ENCODE measurements at regions not wholly inside any gene's neighbourhood (a gene's known extent, or its start where the extent isn't known, plus 50 kb on each side); places are given as distances from the start of the nearest gene placed in this dataset.

GRCh38 chr12:93944911-93945310 is 203.5 kb upstream of the PLXNC1 start:
- no peak overlapping the region for H3K4me3 ChIP-seq (replicated peaks; ENCODE audit: low read depth, low read length)
- H3K36me3 ChIP-seq (ENCODE audit: control insufficient read depth, insufficient read depth, low read length) = no peaks in the 10 kb centered on the region
- H3K27me3 ChIP-seq (replicated peaks; ENCODE audit: control insufficient read depth, insufficient read depth, low read length) = no peaks in the 10 kb centered on the region; the same call in 1 of the 2 replicates
- no peak for DNase-seq (ENCODE audit: extremely low read depth, insufficient read length)
- no peak for TF ChIP-seq CTCF (IDR thresholded peaks at IDR 0.05; ENCODE audit: insufficient read depth, low read length, poor library complexity, severe bottlenecking)

GRCh38 chr12:93946542-93947150 is 201.7 kb upstream of the PLXNC1 start:
- Histone ChIP-seq H3K4me3 (replicated peaks; ENCODE audit: low read depth, low read length) (no peak overlapping the region), H3K36me3 (ENCODE audit: control insufficient read depth, insufficient read depth, low read length) (no peaks in the 10 kb centered on the region), H3K27me3 (replicated peaks; ENCODE audit: control insufficient read depth, insufficient read depth, low read length) (no peaks in the 10 kb centered on the region; the same call in 1 of the 2 replicates)
- no peak for DNase-seq (ENCODE audit: extremely low read depth, insufficient read length)
- TF ChIP-seq CTCF (IDR thresholded peaks at IDR 0.05; ENCODE audit: insufficient read depth, low read length, poor library complexity, severe bottlenecking) = no peak

GRCh38 chr12:93947486-93947885 is 200.9 kb upstream of the PLXNC1 start:
- H3K4me3 ChIP-seq (replicated peaks; ENCODE audit: low read depth, low read length) = no peak overlapping the region
- no peak for DNase-seq (ENCODE audit: extremely low read depth, insufficient read length)
- H3K36me3 ChIP-seq (ENCODE audit: control insufficient read depth, insufficient read depth, low read length) = no peaks in the 10 kb centered on the region
- TF ChIP-seq CTCF (IDR thresholded peaks at IDR 0.05; ENCODE audit: insufficient read depth, low read length, poor library complexity, severe bottlenecking) = no peak
- no peaks in the 10 kb centered on the region; the same call in 1 of the 2 replicates for H3K27me3 ChIP-seq (replicated peaks; ENCODE audit: control insufficient read depth, insufficient read depth, low read length)

- TF ChIP-seq CTCF (IDR thresholded peaks at IDR 0.05; ENCODE audit: insufficient read depth, low read length, poor library complexity, severe bottlenecking) = no peak
- Histone ChIP-seq H3K36me3 (ENCODE audit: control insufficient read depth, insufficient read depth, low read length) (no peaks in the 10 kb centered on the region), H3K4me3 (replicated peaks; ENCODE audit: low read depth, low read length) (no peak overlapping the region), H3K27me3 (replicated peaks; ENCODE audit: control insufficient read depth, insufficient read depth, low read length) (no peaks in the 10 kb centered on the region)
- no peak for DNase-seq (ENCODE audit: extremely low read depth, insufficient read length)
These were observed 198.1 kb upstream of the PLXNC1 start for GRCh38 chr12:93950311-93950710.

GRCh38 chr12:93954166-93955112 is 193.9 kb upstream of the PLXNC1 start:
- TF ChIP-seq CTCF (IDR thresholded peaks at IDR 0.05; ENCODE audit: insufficient read depth, low read length, poor library complexity, severe bottlenecking) = no peak
- H3K27me3 ChIP-seq (replicated peaks; ENCODE audit: control insufficient read depth, insufficient read depth, low read length) = no peaks in the 10 kb centered on the region
- no peak overlapping the region for H3K4me3 ChIP-seq (replicated peaks; ENCODE audit: low read depth, low read length)
- no peaks in the 10 kb centered on the region for H3K36me3 ChIP-seq (ENCODE audit: control insufficient read depth, insufficient read depth, low read length)
- no peak for DNase-seq (ENCODE audit: extremely low read depth, insufficient read length)
